HEK293T (cell line): ENCODE measurements at regions not wholly inside any gene's neighbourhood (a gene's known extent, or its start where the extent isn't known, plus 50 kb on each side); places are given as distances from the start of the nearest gene placed in this dataset.

ENCODE experiments used
- ARNT ChIP-seq: fragments of 450-650 bp; IDR thresholded peaks from 2 replicates; pipeline ENCODE4 v1.6.1; 2017; ENCODE audit warnings: mild to moderate bottlenecking
- BHLHE40 ChIP-seq: fragments of 450-650 bp; IDR thresholded peaks from 2 replicates; pipeline ENCODE4 v1.6.1; 2016; ENCODE audit warnings: mild to moderate bottlenecking, moderate library complexity, borderline replicate concordance
- CTBP1 ChIP-seq: fragments of 450-650 bp; IDR thresholded peaks from 2 replicates; pipeline ENCODE4 v1.6.1; 2016; ENCODE audit warnings: borderline replicate concordance
- ELF4 ChIP-seq: fragments of 450-650 bp; IDR thresholded peaks from 2 replicates; pipeline ENCODE4 v1.6.1; 2017; ENCODE audit warnings: antibody characterized with exemption
- FOXA1 ChIP-seq: fragments of 450-650 bp; IDR thresholded peaks from 2 replicates; pipeline ENCODE4 v1.6.1; 2016; ENCODE audit warnings: mild to moderate bottlenecking
- FOXM1 ChIP-seq: fragments of 450-650 bp; IDR thresholded peaks from 2 replicates; pipeline ENCODE4 v1.6.1; 2017; ENCODE audit warnings: mild to moderate bottlenecking, borderline replicate concordance
- NFRKB ChIP-seq: fragments of 450-650 bp; IDR thresholded peaks from 2 replicates; pipeline ENCODE4 v1.6.1; 2016; ENCODE audit warnings: mild to moderate bottlenecking, moderate library complexity
- PKNOX1 ChIP-seq: fragments of 450-650 bp; IDR thresholded peaks from 2 replicates; pipeline ENCODE4 v1.6.1; 2016
- SP1 ChIP-seq: fragments of 450-650 bp; IDR thresholded peaks from 2 replicates; pipeline ENCODE4 v1.6.1; 2017
- SUZ12 ChIP-seq: fragments of 450-650 bp; IDR thresholded peaks from 2 replicates; pipeline ENCODE4 v1.6.1; 2016; ENCODE audit warnings: mild to moderate bottlenecking
- TARDBP ChIP-seq: fragments of 450-650 bp; IDR thresholded peaks from 2 replicates; pipeline ENCODE4 v1.6.1; 2016
- ZNF384 ChIP-seq: fragments of 450-650 bp; IDR thresholded peaks from 2 replicates; pipeline ENCODE4 v1.6.1; 2016

- no peak for TF ChIP-seq ELF4
- no peak for TF ChIP-seq FOXA1
- TF ChIP-seq SP1, result no peak
- TF ChIP-seq ZNF384, result no peak
- no peak for TF ChIP-seq FOXM1
- TF ChIP-seq ARNT, result no peak
- TF ChIP-seq SUZ12, result no peak
- TF ChIP-seq PKNOX1, result no peak
- TF ChIP-seq NFRKB, result no peak
- TF ChIP-seq BHLHE40, result no peak
- TF ChIP-seq TARDBP, result no peak
- no peak for TF ChIP-seq CTBP1
Measured at GRCh38 chr3:176190755-176191154, 1006.5 kb downstream of the TBL1XR1 start.
